Loucy (cell line): ENCODE measurements at regions not wholly inside any gene's neighbourhood (a gene's known extent, or its start where the extent isn't known, plus 50 kb on each side); places are given as distances from the start of the nearest gene placed in this dataset.
A peak's percentile ranks its signal among the peaks of the same experiment; 100 is the strongest.

Experiments used
- H2AFZ ChIP-seq: fragments of 200-600 bp; sonication (generic); 2 replicates; pipeline ENCODE4 v1.6.0; 2016; ENCODE audit warnings: antibody characterized with exemption, mild to moderate bottlenecking, low read length, moderate library complexity
- H3F3A ChIP-seq: fragments of 200-600 bp; 2 replicates; pipeline ENCODE4 v1.6.0; 2016; ENCODE audit warnings: antibody characterized with exemption, low read depth, mild to moderate bottlenecking
- H3K27me3 ChIP-seq: fragments of 200-600 bp; sonication (generic); 2 replicates; pipeline ENCODE4 v1.6.1; 2014; ENCODE audit warnings: low read length, mild to moderate bottlenecking; ENCODE audit not compliant: insufficient read depth, poor library complexity, severe bottlenecking
- H3K36me3 ChIP-seq: fragments of 200-600 bp; sonication (generic); 2 replicates; pipeline ENCODE4 v1.6.1; 2016; ENCODE audit warnings: low read length; ENCODE audit not compliant: insufficient read depth
- H3K4me1 ChIP-seq: fragments of 200-600 bp; sonication (generic); 2 replicates; pipeline ENCODE4 v1.5.1; 2014; ENCODE audit warnings: low read length, mild to moderate bottlenecking; ENCODE audit not compliant: insufficient read depth, poor library complexity, severe bottlenecking
- H3K4me2 ChIP-seq: fragments of 200-600 bp; sonication (generic); 2 replicates; pipeline ENCODE4 v1.6.0; 2014; ENCODE audit warnings: antibody characterized with exemption, low read length, low read depth, mild to moderate bottlenecking; ENCODE audit not compliant: poor library complexity, severe bottlenecking
- H3K4me3 ChIP-seq: fragments of 200-600 bp; sonication (generic); 2 replicates; pipeline ENCODE4 v1.5.1; 2014; ENCODE audit warnings: low read length, mild to moderate bottlenecking, mixed read lengths; ENCODE audit not compliant: poor library complexity, severe bottlenecking
- H3K79me2 ChIP-seq: fragments of 200-600 bp; sonication (generic); 2 replicates; pipeline ENCODE4 v1.6.1; 2014; ENCODE audit warnings: low read length; ENCODE audit not compliant: insufficient read depth
- H3K9ac ChIP-seq: fragments of 200-600 bp; sonication (generic); 2 replicates; pipeline ENCODE4 v1.6.0; 2014; ENCODE audit warnings: mild to moderate bottlenecking, low read depth, low read length, moderate library complexity; ENCODE audit not compliant: poor library complexity, severe bottlenecking
- H3K9me2 ChIP-seq: fragments of 200-600 bp; sonication (generic); replicated peaks from 2 replicates; pipeline ENCODE4 v1.6.1; 2016; ENCODE audit warnings: low read depth, low read length, mixed read lengths
- H3K9me3 ChIP-seq: fragments of 200-600 bp; sonication (generic); 2 replicates; pipeline ENCODE4 v1.6.1; 2014; ENCODE audit warnings: mild to moderate bottlenecking, antibody characterized with exemption, low read length, low read depth; ENCODE audit not compliant: insufficient read depth
- H4K20me1 ChIP-seq: fragments of 200-600 bp; sonication (generic); 2 replicates; pipeline ENCODE4 v1.6.0; 2014; ENCODE audit warnings: antibody characterized with exemption, low read length, mild to moderate bottlenecking; ENCODE audit not compliant: insufficient read depth, poor library complexity, severe bottlenecking
- EZH2phosphoT487 ChIP-seq: fragments of 200-600 bp; IDR thresholded peaks from 2 replicates; pipeline ENCODE4 v1.6.1; 2018; ENCODE audit warnings: antibody characterized with exemption, mild to moderate bottlenecking, moderate library complexity, borderline replicate concordance
- TF ChIP-seq, protein P1 (sequence below): fragments of 200-600 bp; sonication (generic); conservative IDR thresholded peaks from 2 replicates; pipeline ENCODE4 v1.5.1; 2014; ENCODE audit warnings: mild to moderate bottlenecking, antibody characterized with exemption, low read length

DNA sequence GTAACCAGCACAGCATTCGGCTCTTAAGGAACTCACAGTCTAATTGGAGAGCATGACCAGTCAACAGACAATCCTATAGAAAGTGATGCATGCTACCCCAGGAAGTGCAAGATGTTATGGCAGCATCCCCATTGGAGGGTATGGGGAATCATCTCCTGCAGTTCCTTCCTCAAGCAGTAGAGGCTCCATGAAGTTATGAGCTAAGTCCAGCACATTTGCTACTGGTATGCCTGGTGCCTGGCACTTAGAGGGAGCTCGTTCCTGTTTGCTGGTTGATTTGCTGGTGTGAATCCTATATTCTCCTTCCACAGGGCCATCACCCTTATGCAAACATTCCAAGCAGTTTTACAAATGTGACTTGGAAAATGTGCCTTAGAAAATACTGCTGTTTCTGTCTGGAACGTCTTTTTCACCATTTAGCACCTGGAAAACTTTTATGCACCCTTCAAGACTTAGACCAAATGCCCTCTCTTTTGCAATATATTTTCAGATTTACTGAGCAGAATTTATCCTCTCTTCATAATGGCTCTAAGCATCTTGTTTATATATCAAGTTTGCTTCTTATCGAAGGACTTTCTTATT lies 136.1 kb upstream of the WSCD2 start:
- Histone ChIP-seq H3K36me3 (no peaks in the 10 kb centered on the region), H3K79me2 (no peaks in the 10 kb centered on the region), H3K9me2 (no peaks in the 10 kb centered on the region), H4K20me1 (no peaks in the 10 kb centered on the region), H3F3A (no peaks in the 10 kb centered on the region), H2AFZ (no peak overlapping the region), H3K4me2 (no peak overlapping the region), H3K27me3 (no peaks in the 10 kb centered on the region), H3K9me3 (no peaks in the 10 kb centered on the region), H3K9ac (no peak overlapping the region), H3K4me1 (no peaks in the 10 kb centered on the region), H3K4me3 (no peak overlapping the region)
- no peak for TF ChIP-seq EZH2phosphoT487
- TF ChIP-seq, protein P1, sequence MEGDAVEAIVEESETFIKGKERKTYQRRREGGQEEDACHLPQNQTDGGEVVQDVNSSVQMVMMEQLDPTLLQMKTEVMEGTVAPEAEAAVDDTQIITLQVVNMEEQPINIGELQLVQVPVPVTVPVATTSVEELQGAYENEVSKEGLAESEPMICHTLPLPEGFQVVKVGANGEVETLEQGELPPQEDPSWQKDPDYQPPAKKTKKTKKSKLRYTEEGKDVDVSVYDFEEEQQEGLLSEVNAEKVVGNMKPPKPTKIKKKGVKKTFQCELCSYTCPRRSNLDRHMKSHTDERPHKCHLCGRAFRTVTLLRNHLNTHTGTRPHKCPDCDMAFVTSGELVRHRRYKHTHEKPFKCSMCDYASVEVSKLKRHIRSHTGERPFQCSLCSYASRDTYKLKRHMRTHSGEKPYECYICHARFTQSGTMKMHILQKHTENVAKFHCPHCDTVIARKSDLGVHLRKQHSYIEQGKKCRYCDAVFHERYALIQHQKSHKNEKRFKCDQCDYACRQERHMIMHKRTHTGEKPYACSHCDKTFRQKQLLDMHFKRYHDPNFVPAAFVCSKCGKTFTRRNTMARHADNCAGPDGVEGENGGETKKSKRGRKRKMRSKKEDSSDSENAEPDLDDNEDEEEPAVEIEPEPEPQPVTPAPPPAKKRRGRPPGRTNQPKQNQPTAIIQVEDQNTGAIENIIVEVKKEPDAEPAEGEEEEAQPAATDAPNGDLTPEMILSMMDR = peak; percentile 63

- no peaks in the 10 kb centered on the region for H3F3A ChIP-seq
- TF ChIP-seq, protein P1 = no peak
- no peak for TF ChIP-seq EZH2phosphoT487
- no peaks in the 10 kb centered on the region for H3K9me2 ChIP-seq
- H3K9me3 ChIP-seq = no peaks in the 10 kb centered on the region
- no peak overlapping the region for H3K4me2 ChIP-seq
- no peak overlapping the region for H3K4me3 ChIP-seq
- H3K4me1 ChIP-seq = no peaks in the 10 kb centered on the region
- no peaks in the 10 kb centered on the region for H3K27me3 ChIP-seq
- no peaks in the 10 kb centered on the region for H3K79me2 ChIP-seq
- H3K9ac ChIP-seq = no peak overlapping the region
- no peak overlapping the region for H2AFZ ChIP-seq
- H4K20me1 ChIP-seq = no peaks in the 10 kb centered on the region
- H3K36me3 ChIP-seq = no peaks in the 10 kb centered on the region
These were observed 130.2 kb upstream of the WSCD2 start for GRCh38 chr12:107998863-107999262.

- Histone ChIP-seq H3K36me3 (no peaks in the 10 kb centered on the region), H4K20me1 (no peaks in the 10 kb centered on the region), H3K9ac (no peak overlapping the region), H3K27me3 (no peaks in the 10 kb centered on the region), H3K9me3 (no peaks in the 10 kb centered on the region), H3F3A (no peaks in the 10 kb centered on the region), H3K79me2 (no peaks in the 10 kb centered on the region), H3K4me3 (no peak overlapping the region), H3K9me2 (no peaks in the 10 kb centered on the region), H3K4me1 (no peaks in the 10 kb centered on the region), H3K4me2 (no peak overlapping the region), H2AFZ (no peak overlapping the region)
- no peak for TF ChIP-seq EZH2phosphoT487
- TF ChIP-seq, protein P1 = no peak
These were observed 129.0 kb upstream of the WSCD2 start for GRCh38 chr12:108000111-108000510.
